Neural cell (in vitro differentiated cells): ENCODE measurements at regions not wholly inside any gene's neighbourhood (a gene's known extent, or its start where the extent isn't known, plus 50 kb on each side); places are given as distances from the start of the nearest gene placed in this dataset.

ENCODE experiments used
- H2AFZ ChIP-seq: fragments of 200-600, 300-800 bp; sonication (generic), shearing (Covaris generic); 2 replicates; pipeline ENCODE4 v1.6.0; 2014; ENCODE audit warnings: low read depth, mild to moderate bottlenecking, antibody characterized with exemption, low read length, moderate library complexity
- H3F3A ChIP-seq: fragments of 200-600 bp; shearing (Covaris generic); 2 replicates; pipeline ENCODE4 v1.6.1; 2016; ENCODE audit warnings: mild to moderate bottlenecking, moderate library complexity, mixed read lengths, antibody characterized with exemption, low read length; ENCODE audit not compliant: insufficient read depth, poor library complexity, severe bottlenecking
- H3K27ac ChIP-seq: fragments of 200-600, 300-800 bp; sonication (generic), shearing (Covaris generic); 2 replicates; pipeline ENCODE4 v1.5.1; 2014; ENCODE audit warnings: mild to moderate bottlenecking, low read length, moderate library complexity
- H3K27me3 ChIP-seq: fragments of 300-800, 200-600 bp; sonication (generic), shearing (Covaris generic); 2 replicates; pipeline ENCODE4 v1.6.0; 2014; ENCODE audit warnings: mild to moderate bottlenecking, low read depth, low read length, moderate library complexity; ENCODE audit not compliant: insufficient read depth
- H3K36me3 ChIP-seq: fragments of 300-800, 200-600 bp; sonication (generic), shearing (Covaris generic); 2 replicates; pipeline ENCODE4 v1.5.1; 2014; ENCODE audit warnings: mild to moderate bottlenecking, antibody characterized with exemption, low read length, moderate library complexity; ENCODE audit not compliant: insufficient read depth
- H3K4me2 ChIP-seq: fragments of 300-800, 200-600 bp; sonication (generic), shearing (Covaris generic); 2 replicates; pipeline ENCODE4 v1.6.0; 2014; ENCODE audit warnings: mild to moderate bottlenecking, low read length
- H3K4me3 ChIP-seq: fragments of 300-800, 200-600 bp; sonication (generic), shearing (Covaris generic); 2 replicates; pipeline ENCODE4 v1.5.1; 2014; ENCODE audit warnings: mild to moderate bottlenecking, low read length, moderate library complexity
- H3K79me2 ChIP-seq: fragments of 200-600 bp; shearing (Covaris generic); replicated peaks from 2 replicates; pipeline ENCODE4 v1.6.0; 2014; ENCODE audit warnings: mild to moderate bottlenecking, low read length, moderate library complexity; ENCODE audit not compliant: insufficient read depth
- H3K9ac ChIP-seq: fragments of 300-800, 200-600 bp; sonication (generic), shearing (Covaris generic); 2 replicates; pipeline ENCODE4 v1.6.1; 2016; ENCODE audit warnings: mild to moderate bottlenecking, low read length, mixed read lengths
- H3K9me2 ChIP-seq: fragments of 200-600 bp; shearing (Covaris generic); 2 replicates; pipeline ENCODE4 v1.6.1; 2016; ENCODE audit warnings: mild to moderate bottlenecking, low read length, mixed read lengths; ENCODE audit not compliant: insufficient read depth
- H3K9me3 ChIP-seq: fragments of 200-600, 300-800 bp; sonication (generic), shearing (Covaris generic); 2 replicates; pipeline ENCODE4 v1.6.1; 2016; ENCODE audit warnings: mild to moderate bottlenecking, mixed run types, low read length, moderate library complexity, mixed read lengths
- H4K20me1 ChIP-seq: fragments of 200-600 bp; shearing (Covaris generic); 2 replicates; pipeline ENCODE4 v1.6.1; 2016; ENCODE audit warnings: mild to moderate bottlenecking, mixed run types; ENCODE audit not compliant: insufficient read depth
- EP300 ChIP-seq: fragments of 450-650 bp; conservative IDR thresholded peaks from 2 replicates; pipeline ENCODE4 v1.6.1; 2014; ENCODE audit warnings: antibody characterized with exemption, mild to moderate bottlenecking, moderate library complexity; ENCODE audit not compliant: poor library complexity, severe bottlenecking
- EZH2 ChIP-seq: fragments of 200-600, 300-800 bp; shearing (Covaris generic), sonication (generic); IDR thresholded peaks from 2 replicates; pipeline ENCODE4 v1.6.1; 2014; ENCODE audit warnings: antibody characterized with exemption, low read length, borderline replicate concordance, mild to moderate bottlenecking; ENCODE audit not compliant: insufficient read depth, poor library complexity, severe bottlenecking
- MXI1 ChIP-seq: fragments of 450-650 bp; conservative IDR thresholded peaks from 2 replicates; pipeline ENCODE4 v1.6.1; 2014; ENCODE audit warnings: antibody characterized with exemption, mild to moderate bottlenecking; ENCODE audit not compliant: poor library complexity, severe bottlenecking
- RAD21 ChIP-seq: fragments of 450-650 bp; conservative IDR thresholded peaks from 2 replicates; pipeline ENCODE4 v1.6.1; 2014; ENCODE audit warnings: antibody characterized with exemption, mild to moderate bottlenecking, moderate library complexity
- SMC3 ChIP-seq: fragments of 450-650 bp; conservative IDR thresholded peaks from 2 replicates; pipeline ENCODE4 v1.6.1; 2014; ENCODE audit warnings: antibody characterized with exemption, mild to moderate bottlenecking, moderate library complexity; ENCODE audit not compliant: poor library complexity
- TAF1 ChIP-seq: IDR thresholded peaks from 2 replicates; pipeline ENCODE4 v1.6.1; 2012; ENCODE audit warnings: low read depth
- TF ChIP-seq, protein P1 (sequence below): IDR thresholded peaks from 2 replicates; pipeline ENCODE4 v1.6.1; 2012; ENCODE audit warnings: borderline replicate concordance
- TF ChIP-seq, protein P2 (sequence below): fragments of 450-650 bp; IDR thresholded peaks from 2 replicates; pipeline ENCODE4 v1.5.1; 2014; ENCODE audit warnings: antibody characterized with exemption, mild to moderate bottlenecking, moderate library complexity; ENCODE audit not compliant: poor library complexity, severe bottlenecking

GRCh38 chr10:78210976-78211375 is 177.3 kb downstream of the RPS24 start:
- no peaks in the 10 kb centered on the region for H3F3A ChIP-seq
- no peaks in the 10 kb centered on the region for H3K79me2 ChIP-seq
- no peaks in the 10 kb centered on the region for H3K27me3 ChIP-seq
- H3K9ac ChIP-seq: peak overlapping the region; percentile 34
- no peak overlapping the region for H2AFZ ChIP-seq
- no peak overlapping the region for H3K4me2 ChIP-seq
- TF ChIP-seq RAD21: no peak
- TF ChIP-seq EZH2: no peak
- no peak for TF ChIP-seq SMC3
- TF ChIP-seq, protein P1, sequence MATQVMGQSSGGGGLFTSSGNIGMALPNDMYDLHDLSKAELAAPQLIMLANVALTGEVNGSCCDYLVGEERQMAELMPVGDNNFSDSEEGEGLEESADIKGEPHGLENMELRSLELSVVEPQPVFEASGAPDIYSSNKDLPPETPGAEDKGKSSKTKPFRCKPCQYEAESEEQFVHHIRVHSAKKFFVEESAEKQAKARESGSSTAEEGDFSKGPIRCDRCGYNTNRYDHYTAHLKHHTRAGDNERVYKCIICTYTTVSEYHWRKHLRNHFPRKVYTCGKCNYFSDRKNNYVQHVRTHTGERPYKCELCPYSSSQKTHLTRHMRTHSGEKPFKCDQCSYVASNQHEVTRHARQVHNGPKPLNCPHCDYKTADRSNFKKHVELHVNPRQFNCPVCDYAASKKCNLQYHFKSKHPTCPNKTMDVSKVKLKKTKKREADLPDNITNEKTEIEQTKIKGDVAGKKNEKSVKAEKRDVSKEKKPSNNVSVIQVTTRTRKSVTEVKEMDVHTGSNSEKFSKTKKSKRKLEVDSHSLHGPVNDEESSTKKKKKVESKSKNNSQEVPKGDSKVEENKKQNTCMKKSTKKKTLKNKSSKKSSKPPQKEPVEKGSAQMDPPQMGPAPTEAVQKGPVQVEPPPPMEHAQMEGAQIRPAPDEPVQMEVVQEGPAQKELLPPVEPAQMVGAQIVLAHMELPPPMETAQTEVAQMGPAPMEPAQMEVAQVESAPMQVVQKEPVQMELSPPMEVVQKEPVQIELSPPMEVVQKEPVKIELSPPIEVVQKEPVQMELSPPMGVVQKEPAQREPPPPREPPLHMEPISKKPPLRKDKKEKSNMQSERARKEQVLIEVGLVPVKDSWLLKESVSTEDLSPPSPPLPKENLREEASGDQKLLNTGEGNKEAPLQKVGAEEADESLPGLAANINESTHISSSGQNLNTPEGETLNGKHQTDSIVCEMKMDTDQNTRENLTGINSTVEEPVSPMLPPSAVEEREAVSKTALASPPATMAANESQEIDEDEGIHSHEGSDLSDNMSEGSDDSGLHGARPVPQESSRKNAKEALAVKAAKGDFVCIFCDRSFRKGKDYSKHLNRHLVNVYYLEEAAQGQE: no peak
- no peak for TF ChIP-seq TAF1
- TF ChIP-seq MXI1: no peak
- TF ChIP-seq EP300: no peak
- H4K20me1 ChIP-seq: no peaks in the 10 kb centered on the region
- H3K4me3 ChIP-seq: no peak overlapping the region
- no peak overlapping the region for H3K27ac ChIP-seq
- H3K36me3 ChIP-seq: no peaks in the 10 kb centered on the region
- H3K9me2 ChIP-seq: no peaks in the 10 kb centered on the region
- H3K9me3 ChIP-seq: no peaks in the 10 kb centered on the region

GRCh38 chr10:78211561-78212051 is 177.9 kb downstream of the RPS24 start:
- Histone ChIP-seq H3K9ac (peak overlapping the region; percentile 47), H4K20me1 (no peaks in the 10 kb centered on the region), H3F3A (no peaks in the 10 kb centered on the region), H3K27me3 (no peaks in the 10 kb centered on the region), H2AFZ (no peak overlapping the region), H3K79me2 (no peaks in the 10 kb centered on the region), H3K9me3 (no peaks in the 10 kb centered on the region), H3K27ac (peak overlapping the region; percentile 55), H3K4me2 (no peak overlapping the region), H3K4me3 (no peak overlapping the region), H3K36me3 (no peaks in the 10 kb centered on the region), H3K9me2 (no peaks in the 10 kb centered on the region)
- TF ChIP-seq RAD21 (peak; percentile 96), MXI1 (peak; percentile 18), EZH2 (no peak), SMC3 (peak; percentile 96), EP300 (peak; percentile 14), TAF1 (no peak)
- TF ChIP-seq, protein P1: no peak
- TF ChIP-seq, protein P2, sequence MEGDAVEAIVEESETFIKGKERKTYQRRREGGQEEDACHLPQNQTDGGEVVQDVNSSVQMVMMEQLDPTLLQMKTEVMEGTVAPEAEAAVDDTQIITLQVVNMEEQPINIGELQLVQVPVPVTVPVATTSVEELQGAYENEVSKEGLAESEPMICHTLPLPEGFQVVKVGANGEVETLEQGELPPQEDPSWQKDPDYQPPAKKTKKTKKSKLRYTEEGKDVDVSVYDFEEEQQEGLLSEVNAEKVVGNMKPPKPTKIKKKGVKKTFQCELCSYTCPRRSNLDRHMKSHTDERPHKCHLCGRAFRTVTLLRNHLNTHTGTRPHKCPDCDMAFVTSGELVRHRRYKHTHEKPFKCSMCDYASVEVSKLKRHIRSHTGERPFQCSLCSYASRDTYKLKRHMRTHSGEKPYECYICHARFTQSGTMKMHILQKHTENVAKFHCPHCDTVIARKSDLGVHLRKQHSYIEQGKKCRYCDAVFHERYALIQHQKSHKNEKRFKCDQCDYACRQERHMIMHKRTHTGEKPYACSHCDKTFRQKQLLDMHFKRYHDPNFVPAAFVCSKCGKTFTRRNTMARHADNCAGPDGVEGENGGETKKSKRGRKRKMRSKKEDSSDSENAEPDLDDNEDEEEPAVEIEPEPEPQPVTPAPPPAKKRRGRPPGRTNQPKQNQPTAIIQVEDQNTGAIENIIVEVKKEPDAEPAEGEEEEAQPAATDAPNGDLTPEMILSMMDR: peak; percentile 92
